T-cell (primary cell): ENCODE measurements at regions not wholly inside any gene's neighbourhood (a gene's known extent, or its start where the extent isn't known, plus 50 kb on each side); places are given as distances from the start of the nearest gene placed in this dataset.

Source experiments
- ATAC-seq, 4 experiments: fragments of 200-7000 bp in 3 of 4; fragments of 150-1000 bp in 1 of 4; cut with Tn5 transposase; replicated peaks in 1 of 4; 1 replicate in 3 of 4; 2 replicates in 1 of 4; pipeline ENCODE4 v1.10.0; 2021; ENCODE audit warnings: moderate library complexity in 3 of 4, mild to moderate bottlenecking in 2 of 4, moderate number of reproducible peaks in 1 of 4
- CTCF ChIA-PET, 2 donors: fragments of 300-600 bp; sonication (Branson Sonifier 250); formaldehyde crosslinking; loops; one replicate each; lab custom pipeline; 2022; ENCODE audit warnings: antibody characterized with exemption in 2 of 2; lab: Charles Lee
- POLR2A ChIA-PET, 2 donors: fragments of 300-600 bp; sonication (Branson Sonifier 250); formaldehyde crosslinking; loops; one replicate each; lab custom pipeline; 2022; ENCODE audit warnings: antibody characterized with exemption in 2 of 2; lab: Charles Lee
- DNase-seq, 35 experiments: peaks; one replicate each; pipeline versions ENCODE4 v3.0.0 to v3.0.0-alpha.2; 2013 to 2023
- H3K27ac ChIP-seq: one replicate; pipeline ENCODE4 v1.5.1; 2013; ENCODE audit warnings: low read length
- H3K27me3 ChIP-seq, 2 experiments: replicated peaks in 1 of 2; 1 replicate in 1 of 2; 2 replicates in 1 of 2; pipeline versions ENCODE4 v1.6.1 to v1.7.0; 2013; ENCODE audit warnings: low read length in 1 of 2, mixed read lengths in 1 of 2; ENCODE audit not compliant: control insufficient read depth in 2 of 2, insufficient read depth in 2 of 2; ENCODE audit errors: extremely low read depth in 1 of 2
- H3K36me3 ChIP-seq, 2 donors: 1 replicate in 1 of 2; 2 replicates in 1 of 2; pipeline versions ENCODE4 v1.6.1 to v1.7.0; 2013; ENCODE audit warnings: low read length in 1 of 2; ENCODE audit not compliant: control insufficient read depth in 2 of 2, insufficient read depth in 1 of 2; ENCODE audit errors: extremely low read depth in 1 of 2
- H3K4me1 ChIP-seq, 2 experiments: 1 replicate in 1 of 2; 2 replicates in 1 of 2; pipeline versions ENCODE4 v1.6.1 to v1.7.0; 2013; ENCODE audit warnings: low read length in 2 of 2, mixed read lengths in 1 of 2; ENCODE audit not compliant: insufficient read depth in 2 of 2, control insufficient read depth in 1 of 2; ENCODE audit errors: extremely low read depth in 1 of 2
- H3K4me3 ChIP-seq, 2 donors: 1 replicate in 1 of 2; 2 replicates in 1 of 2; pipeline versions ENCODE4 v1.5.1 to v1.7.0; 2013; ENCODE audit warnings: mild to moderate bottlenecking in 2 of 2, low read length in 1 of 2, moderate library complexity in 1 of 2; ENCODE audit not compliant: control insufficient read depth in 1 of 2; ENCODE audit errors: extremely low read depth in 1 of 2
- H3K9me3 ChIP-seq: 2 replicates; pipeline ENCODE4 v1.7.0; 2013
- H3K27ac Mint-ChIP-seq, 2 donors: one replicate each; pipeline ENCODE4 v1.8.0; 2020 to 2021; ENCODE audit warnings: mild to moderate bottlenecking in 2 of 2, mixed read lengths in 2 of 2
- H3K27me3 Mint-ChIP-seq, 2 donors: one replicate each; pipeline ENCODE4 v1.8.0; 2021 to 2022; ENCODE audit warnings: mixed read lengths in 2 of 2
- H3K36me3 Mint-ChIP-seq: one replicate; pipeline ENCODE4 v1.8.0; 2021; ENCODE audit warnings: mixed read lengths
- H3K4me1 Mint-ChIP-seq, 3 donors: one replicate each; pipeline ENCODE4 v1.8.0; 2020 to 2022; ENCODE audit warnings: mixed read lengths in 3 of 3, mild to moderate bottlenecking in 1 of 3
- H3K4me3 Mint-ChIP-seq, 3 donors: one replicate each; pipeline ENCODE4 v1.8.0; 2020 to 2022; ENCODE audit warnings: mild to moderate bottlenecking in 3 of 3, mixed read lengths in 3 of 3, moderate library complexity in 3 of 3
- H3K9me3 Mint-ChIP-seq, 3 donors: one replicate each; pipeline ENCODE4 v1.8.0; 2020 to 2022; ENCODE audit warnings: mixed read lengths in 3 of 3
- WGBS: methylation state at CpG from one replicate; pipeline ENCODE4 v1.1.5; 2013; ENCODE audit warnings: missing lambda C conversion rate; ENCODE audit not compliant: insufficient coverage; 5-methylcytosine and 5-hydroxymethylcytosine counted together

- peaks cover 10% of the 10 kb centered on the region for H3K36me3 Mint-ChIP-seq
- no peaks in the 10 kb centered on the region for H3K9me3 ChIP-seq
- H3K27me3 Mint-ChIP-seq: no peaks in the 10 kb centered on the region
- ATAC-seq (no peak), DNase-seq (no peak)
- CTCF ChIA-PET: no interaction called here
- 69% methylated on average over 9 of the region's 9 CpGs for WGBS
- H3K27ac Mint-ChIP-seq: no peak overlapping the region
- no peak overlapping the region for H3K27ac ChIP-seq
- no peak overlapping the region for H3K4me3 Mint-ChIP-seq
- peaks cover 0 to 3% of the 10 kb centered on the region in 2 experiments for H3K4me1 ChIP-seq
- no peak overlapping the region for H3K4me3 ChIP-seq
- no peaks in the 10 kb centered on the region for H3K36me3 ChIP-seq
- H3K4me1 Mint-ChIP-seq: peaks cover 0 to under 1% (median 0%) of the 10 kb centered on the region in 3 donors
- H3K9me3 Mint-ChIP-seq: peaks cover 9 to 13% (median 12%) of the 10 kb centered on the region in 3 donors
- POLR2A ChIA-PET: no interaction called here
- H3K27me3 ChIP-seq: peaks cover 0 to 6% of the 10 kb centered on the region in 2 experiments
Observed at GRCh38 chr6:14472986-14473337, 355.4 kb downstream of the CD83 start.

GRCh38 chr6:14474816-14475215 is 357.2 kb downstream of the CD83 start:
- CTCF ChIA-PET: no interaction called here
- no peak for DNase-seq
- no CpG with 5 or more reads among the region's 2 CpGs for WGBS
- peaks cover 0 to 5% (median 0%) of the 10 kb centered on the region in 3 donors for H3K4me1 Mint-ChIP-seq
- H3K4me3 Mint-ChIP-seq: no peak overlapping the region
- ATAC-seq: no peak
- no peak overlapping the region for H3K27ac ChIP-seq
- H3K9me3 Mint-ChIP-seq: no peaks in the 10 kb centered on the region
- no peaks in the 10 kb centered on the region for H3K9me3 ChIP-seq
- no peak overlapping the region for H3K4me3 ChIP-seq
- POLR2A ChIA-PET: no interaction called here
- no peaks in the 10 kb centered on the region for H3K36me3 Mint-ChIP-seq
- peaks cover 0 to 6% of the 10 kb centered on the region in 2 experiments for H3K27me3 ChIP-seq
- H3K27ac Mint-ChIP-seq: no peak overlapping the region
- H3K27me3 Mint-ChIP-seq: no peaks in the 10 kb centered on the region
- no peaks in the 10 kb centered on the region for H3K36me3 ChIP-seq
- H3K4me1 ChIP-seq: peaks cover 0 to 3% of the 10 kb centered on the region in 2 experiments

- CTCF ChIA-PET: no interaction called here
- DNase-seq (no peak), ATAC-seq (no peak)
- Histone ChIP-seq H3K27ac (no peak overlapping the region), H3K27me3 (peaks cover 0 to 6% of the 10 kb centered on the region in 2 experiments), H3K9me3 (no peaks in the 10 kb centered on the region), H3K4me3 (no peak overlapping the region), H3K36me3 (no peaks in the 10 kb centered on the region), H3K4me1 (peaks cover 0 to 3% of the 10 kb centered on the region in 2 experiments)
- H3K27ac Mint-ChIP-seq: no peak overlapping the region
- H3K9me3 Mint-ChIP-seq: no peaks in the 10 kb centered on the region
- H3K36me3 Mint-ChIP-seq: no peaks in the 10 kb centered on the region
- peaks cover 0 to 6% (median 0%) of the 10 kb centered on the region in 3 donors for H3K4me1 Mint-ChIP-seq
- no peak overlapping the region for H3K4me3 Mint-ChIP-seq
- WGBS: 83% methylated on average over 1 of the region's 2 CpGs
- POLR2A ChIA-PET: no interaction called here
- no peaks in the 10 kb centered on the region for H3K27me3 Mint-ChIP-seq
Observed at GRCh38 chr6:14475306-14475705, 357.7 kb downstream of the CD83 start.

GRCh38 chr6:14476793-14477531 is 359.4 kb downstream of the CD83 start:
- Mint-ChIP-seq H3K27ac (no peak overlapping the region), H3K4me1 (peaks cover 0 to 6% (median 0%) of the 10 kb centered on the region in 3 donors), H3K4me3 (no peak overlapping the region), H3K36me3 (no peaks in the 10 kb centered on the region), H3K27me3 (no peaks in the 10 kb centered on the region), H3K9me3 (no peaks in the 10 kb centered on the region)
- ATAC-seq: no peak
- WGBS: 90% methylated on average over 3 of the region's 12 CpGs
- CTCF ChIA-PET: no interaction called here
- Histone ChIP-seq H3K36me3 (no peaks in the 10 kb centered on the region), H3K4me3 (no peak overlapping the region), H3K4me1 (peaks cover 0 to 3% of the 10 kb centered on the region in 2 experiments), H3K9me3 (no peaks in the 10 kb centered on the region), H3K27ac (no peak overlapping the region), H3K27me3 (peaks cover 0 to 6% of the 10 kb centered on the region in 2 experiments)
- no peak for DNase-seq
- POLR2A ChIA-PET: no interaction called here

GRCh38 chr6:14477559-14477958 is 360.0 kb downstream of the CD83 start:
- Histone ChIP-seq H3K27me3 (peaks cover 0 to 6% of the 10 kb centered on the region in 2 experiments), H3K36me3 (no peaks in the 10 kb centered on the region), H3K4me3 (no peak overlapping the region), H3K27ac (no peak overlapping the region), H3K9me3 (no peaks in the 10 kb centered on the region), H3K4me1 (peaks cover 0 to 3% of the 10 kb centered on the region in 2 experiments)
- DNase-seq (no peak), ATAC-seq (no peak)
- Mint-ChIP-seq H3K27me3 (no peaks in the 10 kb centered on the region), H3K4me1 (peaks cover 0 to 6% (median 0%) of the 10 kb centered on the region in 3 donors), H3K36me3 (no peaks in the 10 kb centered on the region), H3K9me3 (peaks cover 0 to under 1% (median under 1%) of the 10 kb centered on the region in 3 donors), H3K27ac (no peak overlapping the region), H3K4me3 (no peak overlapping the region)
- 90% methylated on average over 4 of the region's 7 CpGs for WGBS
- ChIA-PET POLR2A (no interaction called here), CTCF (no interaction called here)

- Mint-ChIP-seq H3K36me3 (no peaks in the 10 kb centered on the region), H3K9me3 (peaks cover 0 to 3% (median 2%) of the 10 kb centered on the region in 3 donors), H3K4me1 (peaks cover 0 to 6% (median 0%) of the 10 kb centered on the region in 3 donors), H3K27me3 (no peaks in the 10 kb centered on the region), H3K4me3 (no peak overlapping the region), H3K27ac (no peak overlapping the region)
- ChIA-PET CTCF (interaction anchor here in 1 of 2 donors (0.5 kb wide), 1 partner anchor 132 kb away, joined by 3 read pairs; no protein-coding TSS in a partner anchor), POLR2A (no interaction called here)
- ATAC-seq (no peak), DNase-seq (no peak)
- H3K9me3 ChIP-seq: no peaks in the 10 kb centered on the region
- WGBS: no CpG with 5 or more reads among the region's 10 CpGs
- H3K27ac ChIP-seq: no peak overlapping the region
- H3K4me3 ChIP-seq: no peak overlapping the region
- peaks cover 0 to 6% of the 10 kb centered on the region in 2 experiments for H3K27me3 ChIP-seq
- H3K36me3 ChIP-seq: no peaks in the 10 kb centered on the region
- H3K4me1 ChIP-seq: peaks cover 0 to 3% of the 10 kb centered on the region in 2 experiments
Observed at GRCh38 chr6:14478381-14479225, 361.0 kb downstream of the CD83 start.
